ENCODE measurements at regions not wholly inside any gene's neighbourhood (a gene's known extent, or its start where the extent isn't known, plus 50 kb on each side); places are given as distances from the start of the nearest gene placed in this dataset.
A peak's percentile ranks its signal among the peaks of the same experiment; 100 is the strongest.
"Not testable (repeated sequence)": the region's sequence is repeated elsewhere in the genome, so short reads cannot be mapped to it uniquely, and the experiment has no call there.

- H3K4me2 ChIP-seq (ENCODE audit: low read depth, low read length), result no peak overlapping the region
- no peaks in the 10 kb centered on the region for H3K4me1 ChIP-seq (ENCODE audit: control insufficient read depth, insufficient read depth, low read length)
- no peak overlapping the region for H2BK20ac ChIP-seq (ENCODE audit: low read depth, low read length)
- no peak overlapping the region for H2BK5ac ChIP-seq (ENCODE audit: low read depth, low read length, poor library complexity, severe bottlenecking)
- H3K27ac ChIP-seq (ENCODE audit: insufficient read depth, low read length), result no peak overlapping the region
- H2BK15ac ChIP-seq (ENCODE audit: low read depth, low read length), result no peak overlapping the region
- H3K56ac ChIP-seq (ENCODE audit: extremely low read depth, insufficient read depth, low read length), result no peak overlapping the region
- H2AFZ ChIP-seq (replicated peaks; ENCODE audit: low read length, poor library complexity), result no peak overlapping the region
- H4K20me1 ChIP-seq (ENCODE audit: insufficient read depth, low read length), result no peaks in the 10 kb centered on the region
- H3K9me1 ChIP-seq (ENCODE audit: insufficient read depth, low read length), result no peaks in the 10 kb centered on the region
- H2AK5ac ChIP-seq (ENCODE audit: low read depth, low read length), result no peak overlapping the region
- H3K9ac ChIP-seq (ENCODE audit: low read depth, low read length), result no peak overlapping the region
- POLR2A ChIA-PET (ENCODE audit: unreplicated experiment), result no interaction called here
- DNase-seq, result no peak
- no peak overlapping the region for H2AK9ac ChIP-seq (replicated peaks; ENCODE audit: low read depth, low read length, poor library complexity)
- no peaks in the 10 kb centered on the region for H3K27me3 ChIP-seq (ENCODE audit: control insufficient read depth, insufficient read depth, low read length)
- TF ChIP-seq CTCF (conservative IDR thresholded peaks at IDR 0.05; ENCODE audit: low read depth, low read length) (no peak), ELK1 (IDR thresholded peaks at IDR 0.05; ENCODE audit: borderline replicate concordance, low read depth, low read length) (no peak), POLR2A (IDR thresholded peaks at IDR 0.05; ENCODE audit: low read depth, low read length) (no peak), MAZ (IDR thresholded peaks at IDR 0.05; ENCODE audit: borderline replicate concordance, low read depth, low read length) (no peak), MAFK (IDR thresholded peaks at IDR 0.05; ENCODE audit: low read depth, low read length) (0 out of 2 replicates have a peak, but pooled peaks have one; percentile 31)
- no peak overlapping the region for H3K14ac ChIP-seq (replicated peaks; ENCODE audit: low read depth, low read length)
- intact Hi-C loops (cut with micrococcal nuclease) (no loop called here), dilution Hi-C loops (cut with HindIII; ENCODE audit: low sequenced_read_pairs, unreplicated experiment) (no loop called here), in situ Hi-C loops (cut with MboI; ENCODE audit: low sequenced_read_pairs) (loop anchor here (10.0 kb wide), 2 partner anchors 85 to 1335 kb away; no protein-coding TSS in a partner anchor)
- CTCF ChIA-PET, result no interaction called here
- no peaks in the 10 kb centered on the region for H3K9me3 ChIP-seq (ENCODE audit: control insufficient read depth, insufficient read depth, low read length)
- H3K4me3 ChIP-seq (ENCODE audit: insufficient read depth, low read depth, low read length), result no peak overlapping the region
- ATAC-seq (ENCODE audit: low read depth), result no peak
- H3K4ac ChIP-seq (ENCODE audit: low read depth, low read length), result no peak overlapping the region
- H2BK120ac ChIP-seq (ENCODE audit: low read depth, low read length), result no peak overlapping the region
- H4K8ac ChIP-seq (ENCODE audit: low read depth in 2 of 2, low read length in 2 of 2), result no peak overlapping the region
- no TSS peak for BruUV-seq (replicated peaks)
- no peak overlapping the region for H3K23ac ChIP-seq (ENCODE audit: low read depth, low read length)
- H3K18ac ChIP-seq (ENCODE audit: low read depth, low read length), result no peak overlapping the region
- H4K5ac ChIP-seq (ENCODE audit: low read depth, low read length), result no peak overlapping the region
- no peaks in the 10 kb centered on the region for H3K79me1 ChIP-seq (ENCODE audit: low read depth in 1 of 2, low read length in 2 of 2)
- H3K36me3 ChIP-seq (ENCODE audit: control insufficient read depth, insufficient read depth, low read length), result no peaks in the 10 kb centered on the region
- no peak overlapping the region for H4K91ac ChIP-seq (ENCODE audit: insufficient read depth, low read depth, low read length)
Measured at GRCh38 chr1:174079796-174080195, 57.6 kb upstream of the RC3H1 start.

- POLR2A ChIA-PET (ENCODE audit: unreplicated experiment); BruUV-seq (replicated peaks); dilution Hi-C loops (cut with HindIII; ENCODE audit: low sequenced_read_pairs, unreplicated experiment): not testable (repeated sequence)
Measured at GRCh38 chr1:174078916-174079315, 56.8 kb upstream of the RC3H1 start.

More at GRCh38 chr1:174078916-174079315, 56.8 kb upstream of the RC3H1 start:
- intact Hi-C loops (cut with micrococcal nuclease); H3K27me3 ChIP-seq (ENCODE audit: control insufficient read depth, insufficient read depth, low read length); H4K91ac ChIP-seq (ENCODE audit: insufficient read depth, low read depth, low read length); H2AK5ac ChIP-seq (ENCODE audit: low read depth, low read length); CTCF ChIA-PET; H2BK5ac ChIP-seq (ENCODE audit: low read depth, low read length, poor library complexity, severe bottlenecking); H3K4ac ChIP-seq (ENCODE audit: low read depth, low read length); H4K8ac ChIP-seq (ENCODE audit: low read depth in 2 of 2, low read length in 2 of 2); H4K5ac ChIP-seq (ENCODE audit: low read depth, low read length); H3K27ac ChIP-seq (ENCODE audit: insufficient read depth, low read length); DNase-seq; H2BK15ac ChIP-seq (ENCODE audit: low read depth, low read length); ATAC-seq (ENCODE audit: low read depth); H3K9me1 ChIP-seq (ENCODE audit: insufficient read depth, low read length); H3K14ac ChIP-seq (replicated peaks; ENCODE audit: low read depth, low read length); H3K4me2 ChIP-seq (ENCODE audit: low read depth, low read length); H3K36me3 ChIP-seq (ENCODE audit: control insufficient read depth, insufficient read depth, low read length); H3K9ac ChIP-seq (ENCODE audit: low read depth, low read length); H2AK9ac ChIP-seq (replicated peaks; ENCODE audit: low read depth, low read length, poor library complexity); H3K4me3 ChIP-seq (ENCODE audit: insufficient read depth, low read depth, low read length); H3K18ac ChIP-seq (ENCODE audit: low read depth, low read length); H3K23ac ChIP-seq (ENCODE audit: low read depth, low read length); H3K4me1 ChIP-seq (ENCODE audit: control insufficient read depth, insufficient read depth, low read length); H4K20me1 ChIP-seq (ENCODE audit: insufficient read depth, low read length); H3K56ac ChIP-seq (ENCODE audit: extremely low read depth, insufficient read depth, low read length); H2BK20ac ChIP-seq (ENCODE audit: low read depth, low read length); H2BK120ac ChIP-seq (ENCODE audit: low read depth, low read length); H3K9me3 ChIP-seq (ENCODE audit: control insufficient read depth, insufficient read depth, low read length); H3K79me1 ChIP-seq (ENCODE audit: low read depth in 1 of 2, low read length in 2 of 2); H2AFZ ChIP-seq (replicated peaks; ENCODE audit: low read length, poor library complexity): not testable (repeated sequence)
- in situ Hi-C loops (cut with MboI; ENCODE audit: low sequenced_read_pairs), result loop anchor here (10.0 kb wide), 2 partner anchors 84 to 1334 kb away; no protein-coding TSS in a partner anchor
- no CpG with 5 or more reads among the region's 5 CpGs for WGBS, 2 experiments (ENCODE audit: extremely low coverage in 2 of 2, insufficient read length in 1 of 2)

All from IMR-90 (cell line).